Uterus (tissue), 3 donors: ENCODE measurements at regions not wholly inside any gene's neighbourhood (a gene's known extent, or its start where the extent isn't known, plus 50 kb on each side); places are given as distances from the start of the nearest gene placed in this dataset.

Experiments used
- DNase-seq, 2 donors: peaks; one replicate each; pipeline ENCODE4 v3.0.0-alpha.2; 2019 to 2020
- H3K27ac ChIP-seq, 2 donors: fragments of 200-600 bp; sonication (generic); 1 replicate in 1 of 2; 2 replicates in 1 of 2; pipeline ENCODE4 v1.5.1; 2016 to 2018
- H3K27me3 ChIP-seq, 2 donors: fragments of 200-600 bp; sonication (generic); one replicate each; pipeline ENCODE4 v1.5.1; 2018 to 2019; ENCODE audit warnings: control low read depth in 1 of 2
- H3K36me3 ChIP-seq, 2 donors: fragments of 200-600 bp; sonication (generic); one replicate each; pipeline ENCODE4 v1.5.1; 2019; ENCODE audit warnings: control low read depth in 1 of 2
- H3K4me1 ChIP-seq, 2 donors: fragments of 200-600 bp; sonication (generic); one replicate each; pipeline ENCODE4 v1.5.1; 2018 to 2019; ENCODE audit warnings: control low read depth in 1 of 2
- H3K4me3 ChIP-seq, 2 donors: fragments of 200-600 bp; sonication (generic); 1 replicate in 1 of 2; 2 replicates in 1 of 2; pipeline ENCODE4 v1.5.1; 2018 to 2019; ENCODE audit warnings: mild to moderate bottlenecking in 1 of 2
- H3K9me3 ChIP-seq, 2 donors: fragments of 200-600 bp; sonication (generic); one replicate each; pipeline ENCODE4 v1.5.1; 2019; ENCODE audit warnings: control low read depth in 1 of 2
- POLR2A ChIP-seq, 2 donors: fragments of 450-650 bp; IDR thresholded peaks; one replicate each; pipeline ENCODE4 v1.6.1; 2016; ENCODE audit warnings: antibody characterized with exemption in 2 of 2, mild to moderate bottlenecking in 1 of 2, moderate library complexity in 1 of 2
- intact Hi-C: fragments of 100-400 bp; cut with DNase I; formaldehyde crosslinking; loops from one replicate; pipeline ENCODE4 v1.15.1; 2023; ENCODE audit warnings: low total_unique reads
- TF ChIP-seq, protein P1 (sequence below), 4 experiments: fragments of 200-600 bp in 2 of 4; fragments of 450-650 bp in 2 of 4; sonication (generic) in 2 of 4; IDR thresholded peaks; one replicate each; pipeline ENCODE4 v1.5.1; 2016 to 2019; ENCODE audit warnings: antibody characterized with exemption in 4 of 4, mild to moderate bottlenecking in 2 of 4, moderate library complexity in 1 of 4
- donor health status: DM: yes; HTN: yes; CAD: no.

DNA sequence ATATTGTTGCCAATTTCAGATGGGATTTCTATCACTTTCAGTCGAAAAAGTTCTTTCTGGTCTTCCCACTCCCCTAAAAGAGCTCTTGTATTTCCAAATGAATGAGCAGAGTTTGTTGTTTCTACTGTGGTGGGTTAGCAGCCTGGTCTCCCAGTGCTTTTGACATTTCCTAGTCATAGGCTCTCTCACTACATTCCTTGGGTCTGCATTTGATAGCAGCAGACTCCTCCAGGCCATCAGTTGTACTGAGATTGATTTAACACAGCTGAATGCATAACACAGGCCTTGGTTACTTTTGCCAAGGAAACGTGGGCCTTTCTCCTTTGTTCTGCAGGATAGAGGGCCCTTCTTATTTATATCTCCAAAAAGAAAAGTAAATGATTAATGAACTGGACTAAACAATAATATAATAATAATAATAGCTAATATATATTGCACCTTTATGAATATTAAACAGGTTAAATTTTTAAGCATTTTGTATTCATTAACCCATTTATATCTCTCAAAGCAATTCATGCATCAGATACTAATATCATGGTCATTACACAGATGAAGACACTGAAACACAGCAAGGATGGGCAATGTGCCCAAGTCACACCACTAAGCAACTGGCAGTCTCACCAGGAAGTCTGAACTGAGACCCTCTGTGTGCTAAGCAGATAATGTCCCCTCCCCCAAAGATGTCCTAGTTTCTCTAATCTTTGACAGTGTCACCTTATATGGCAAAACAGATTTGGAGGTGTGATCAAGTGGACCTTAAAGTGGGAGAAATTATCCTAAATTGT is 1579.2 kb downstream of the AACS start:
- no peaks in the 10 kb centered on the region for H3K4me1 ChIP-seq
- no peaks in the 10 kb centered on the region for H3K27me3 ChIP-seq
- H3K4me3 ChIP-seq, result no peak overlapping the region
- intact Hi-C loops, result no loop called here
- no peak for DNase-seq
- no peak for TF ChIP-seq POLR2A (IDR thresholded peaks at IDR 0.05)
- TF ChIP-seq, protein P1, sequence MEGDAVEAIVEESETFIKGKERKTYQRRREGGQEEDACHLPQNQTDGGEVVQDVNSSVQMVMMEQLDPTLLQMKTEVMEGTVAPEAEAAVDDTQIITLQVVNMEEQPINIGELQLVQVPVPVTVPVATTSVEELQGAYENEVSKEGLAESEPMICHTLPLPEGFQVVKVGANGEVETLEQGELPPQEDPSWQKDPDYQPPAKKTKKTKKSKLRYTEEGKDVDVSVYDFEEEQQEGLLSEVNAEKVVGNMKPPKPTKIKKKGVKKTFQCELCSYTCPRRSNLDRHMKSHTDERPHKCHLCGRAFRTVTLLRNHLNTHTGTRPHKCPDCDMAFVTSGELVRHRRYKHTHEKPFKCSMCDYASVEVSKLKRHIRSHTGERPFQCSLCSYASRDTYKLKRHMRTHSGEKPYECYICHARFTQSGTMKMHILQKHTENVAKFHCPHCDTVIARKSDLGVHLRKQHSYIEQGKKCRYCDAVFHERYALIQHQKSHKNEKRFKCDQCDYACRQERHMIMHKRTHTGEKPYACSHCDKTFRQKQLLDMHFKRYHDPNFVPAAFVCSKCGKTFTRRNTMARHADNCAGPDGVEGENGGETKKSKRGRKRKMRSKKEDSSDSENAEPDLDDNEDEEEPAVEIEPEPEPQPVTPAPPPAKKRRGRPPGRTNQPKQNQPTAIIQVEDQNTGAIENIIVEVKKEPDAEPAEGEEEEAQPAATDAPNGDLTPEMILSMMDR (IDR thresholded peaks at IDR 0.05), result no peak
- no peak overlapping the region for H3K27ac ChIP-seq
- no peaks in the 10 kb centered on the region for H3K9me3 ChIP-seq
- no peaks in the 10 kb centered on the region for H3K36me3 ChIP-seq

DNA sequence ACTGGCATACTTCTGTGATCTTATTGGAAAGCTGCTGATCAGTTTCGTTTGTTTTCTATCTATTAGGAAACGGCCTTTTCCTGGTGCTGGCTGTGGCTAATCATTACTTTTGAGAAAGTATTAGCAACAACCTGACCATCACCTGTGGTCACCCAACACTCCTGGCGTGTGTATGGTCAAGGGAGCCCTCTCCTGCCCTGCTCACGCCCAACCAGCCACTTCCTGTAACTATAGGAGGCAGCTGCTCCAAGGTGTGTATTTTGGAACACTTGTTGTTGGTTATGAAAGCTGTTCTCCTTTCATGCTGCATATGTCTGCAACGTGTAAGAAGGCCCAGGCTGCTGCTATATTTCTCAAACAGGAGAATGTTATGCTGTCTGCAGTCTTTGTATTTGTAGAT is 1582.8 kb downstream of the AACS start:
- no peaks in the 10 kb centered on the region for H3K4me1 ChIP-seq
- TF ChIP-seq, protein P1 (IDR thresholded peaks at IDR 0.05), result no peak
- no peak for TF ChIP-seq POLR2A (IDR thresholded peaks at IDR 0.05)
- H3K9me3 ChIP-seq, result no peaks in the 10 kb centered on the region
- no peaks in the 10 kb centered on the region for H3K36me3 ChIP-seq
- intact Hi-C loops, result no loop called here
- no peaks in the 10 kb centered on the region for H3K27me3 ChIP-seq
- H3K4me3 ChIP-seq, result no peak overlapping the region
- H3K27ac ChIP-seq, result no peak overlapping the region
- no peak for DNase-seq

DNA sequence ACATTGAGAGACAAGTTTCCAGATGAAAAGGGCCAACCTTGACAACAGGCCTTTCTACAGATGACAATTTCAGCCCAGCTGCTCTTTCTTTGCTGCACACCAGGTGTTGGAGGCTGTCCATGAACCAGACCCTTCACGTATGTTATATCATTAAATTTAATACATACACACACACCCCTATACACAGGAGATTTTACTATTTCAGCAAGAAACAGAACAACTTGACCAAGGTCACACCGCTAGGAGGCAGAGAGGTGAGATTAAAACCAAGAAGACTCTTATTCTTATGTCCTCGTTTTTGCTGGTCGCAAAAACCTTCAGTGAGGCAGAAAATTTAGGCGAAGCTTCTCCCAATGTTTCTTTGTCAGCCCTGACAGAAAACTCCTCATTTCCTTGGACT is 1585.9 kb downstream of the AACS start:
- Histone ChIP-seq H3K27me3 (no peaks in the 10 kb centered on the region), H3K4me1 (no peaks in the 10 kb centered on the region), H3K27ac (no peak overlapping the region), H3K9me3 (no peaks in the 10 kb centered on the region), H3K4me3 (no peak overlapping the region), H3K36me3 (no peaks in the 10 kb centered on the region)
- TF ChIP-seq, protein P1 (IDR thresholded peaks at IDR 0.05), result no peak
- no peak for TF ChIP-seq POLR2A (IDR thresholded peaks at IDR 0.05)
- DNase-seq, result no peak
- intact Hi-C loops, result no loop called here

DNA sequence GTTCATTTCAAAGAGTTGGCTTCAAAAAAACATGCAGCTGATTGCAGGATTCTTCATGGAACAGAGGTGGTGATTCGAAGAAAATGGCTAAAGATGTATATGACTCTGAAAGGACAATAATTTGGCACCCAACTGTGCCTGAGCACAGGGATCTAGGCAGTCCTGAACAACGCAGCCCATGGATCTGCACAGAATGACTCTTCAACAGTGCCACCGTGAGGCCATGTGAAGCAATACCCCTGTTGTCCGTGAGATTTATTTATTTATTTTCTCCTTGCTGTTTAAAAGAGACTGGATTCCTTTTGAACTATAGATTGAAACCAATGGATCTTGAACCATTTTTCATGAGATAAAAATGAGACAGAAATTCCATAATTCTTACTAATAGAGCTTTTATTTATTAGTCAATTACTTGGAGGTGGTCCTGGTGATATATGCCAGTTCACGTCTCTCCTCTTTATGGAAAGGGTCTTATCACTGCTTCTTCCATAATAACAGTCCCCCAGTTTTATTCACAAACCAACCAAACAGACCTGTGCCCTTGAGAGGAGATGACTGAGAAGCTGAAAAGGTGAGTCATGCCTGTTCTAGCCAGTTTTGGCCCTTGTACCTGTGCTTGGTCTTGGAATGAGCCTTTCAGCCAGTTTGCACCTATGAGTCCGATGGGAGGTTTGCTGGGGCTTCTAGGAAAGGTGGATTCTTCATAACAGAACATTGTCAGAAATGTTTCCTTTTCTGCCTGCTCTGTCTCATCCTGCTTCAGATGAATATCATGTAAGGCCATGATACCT is 1598.3 kb downstream of the AACS start:
- intact Hi-C loops, result no loop called here
- no peak for DNase-seq
- Histone ChIP-seq H3K36me3 (no peaks in the 10 kb centered on the region), H3K27ac (no peak overlapping the region), H3K9me3 (no peaks in the 10 kb centered on the region), H3K4me3 (no peak overlapping the region), H3K27me3 (no peaks in the 10 kb centered on the region), H3K4me1 (no peaks in the 10 kb centered on the region)
- TF ChIP-seq, protein P1 (IDR thresholded peaks at IDR 0.05), result no peak
- TF ChIP-seq POLR2A (IDR thresholded peaks at IDR 0.05), result no peak

DNA sequence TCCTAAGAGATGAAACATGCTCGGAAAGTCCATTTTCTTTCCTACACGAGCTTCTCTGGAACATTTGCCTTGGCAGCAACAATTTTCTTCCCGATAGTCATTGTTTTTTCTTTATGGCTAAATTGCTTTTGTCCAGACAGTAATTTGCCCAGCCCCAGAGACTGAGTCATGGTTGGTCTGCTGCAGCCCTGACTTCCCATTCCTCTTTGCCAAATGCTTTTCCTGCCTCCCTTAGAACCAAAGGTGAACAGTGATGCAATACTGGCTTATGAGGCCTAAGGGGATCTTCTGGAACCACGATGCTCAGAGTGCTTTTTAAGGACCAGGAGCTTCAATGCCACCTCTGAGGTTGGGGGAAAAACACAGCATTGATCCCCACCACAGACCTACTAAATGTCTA is 1599.6 kb upstream of the TMEM132C start:
- H3K27ac ChIP-seq, result no peak overlapping the region
- no peaks in the 10 kb centered on the region for H3K4me1 ChIP-seq
- intact Hi-C loops, result no loop called here
- H3K36me3 ChIP-seq, result no peaks in the 10 kb centered on the region
- no peak for DNase-seq
- H3K4me3 ChIP-seq, result no peak overlapping the region
- no peaks in the 10 kb centered on the region for H3K27me3 ChIP-seq
- no peaks in the 10 kb centered on the region for H3K9me3 ChIP-seq
- no peak for TF ChIP-seq POLR2A (IDR thresholded peaks at IDR 0.05)
- TF ChIP-seq, protein P1 (IDR thresholded peaks at IDR 0.05), result no peak
